Neural progenitor cell (in vitro differentiated cells): ENCODE measurements at regions not wholly inside any gene's neighbourhood (a gene's known extent, or its start where the extent isn't known, plus 50 kb on each side); places are given as distances from the start of the nearest gene placed in this dataset.

ENCODE experiments used
- CTCF ChIP-seq: fragments of 200-600 bp; sonication (generic); IDR thresholded peaks from 2 replicates; pipeline ENCODE4 v1.5.1; 2017; ENCODE audit warnings: antibody characterized with exemption, mild to moderate bottlenecking
- EZH2 ChIP-seq: fragments of 200-600 bp; sonication (generic); IDR thresholded peaks from 2 replicates; pipeline ENCODE4 v1.6.1; 2017; ENCODE audit warnings: antibody characterized with exemption, mild to moderate bottlenecking, moderate library complexity
- EZH2phosphoT487 ChIP-seq: fragments of 200-600 bp; sonication (generic); IDR thresholded peaks from 2 replicates; pipeline ENCODE4 v1.6.1; 2017; ENCODE audit warnings: antibody characterized with exemption

GRCh38 chr1:189121941-189122340 lies 1355.7 kb downstream of the BRINP3 start:
- TF ChIP-seq EZH2 (no peak), CTCF (no peak), EZH2phosphoT487 (no peak)
